OCI-LY3 (cell line): ENCODE measurements at regions not wholly inside any gene's neighbourhood (a gene's known extent, or its start where the extent isn't known, plus 50 kb on each side); places are given as distances from the start of the nearest gene placed in this dataset.

Experiments
- EZH2phosphoT487 ChIP-seq: fragments of 200-600 bp; shearing (Covaris generic); IDR thresholded peaks from 2 replicates; pipeline ENCODE4 v1.6.1; 2018; ENCODE audit warnings: antibody characterized with exemption, mixed run types, low read depth
- TF ChIP-seq, protein P1 (sequence below): fragments of 200-600, 300-600 bp; sonication (generic); IDR thresholded peaks from 2 replicates; pipeline ENCODE4 v1.5.1; 2014; ENCODE audit warnings: antibody characterized with exemption, low read length, low read depth

DNA sequence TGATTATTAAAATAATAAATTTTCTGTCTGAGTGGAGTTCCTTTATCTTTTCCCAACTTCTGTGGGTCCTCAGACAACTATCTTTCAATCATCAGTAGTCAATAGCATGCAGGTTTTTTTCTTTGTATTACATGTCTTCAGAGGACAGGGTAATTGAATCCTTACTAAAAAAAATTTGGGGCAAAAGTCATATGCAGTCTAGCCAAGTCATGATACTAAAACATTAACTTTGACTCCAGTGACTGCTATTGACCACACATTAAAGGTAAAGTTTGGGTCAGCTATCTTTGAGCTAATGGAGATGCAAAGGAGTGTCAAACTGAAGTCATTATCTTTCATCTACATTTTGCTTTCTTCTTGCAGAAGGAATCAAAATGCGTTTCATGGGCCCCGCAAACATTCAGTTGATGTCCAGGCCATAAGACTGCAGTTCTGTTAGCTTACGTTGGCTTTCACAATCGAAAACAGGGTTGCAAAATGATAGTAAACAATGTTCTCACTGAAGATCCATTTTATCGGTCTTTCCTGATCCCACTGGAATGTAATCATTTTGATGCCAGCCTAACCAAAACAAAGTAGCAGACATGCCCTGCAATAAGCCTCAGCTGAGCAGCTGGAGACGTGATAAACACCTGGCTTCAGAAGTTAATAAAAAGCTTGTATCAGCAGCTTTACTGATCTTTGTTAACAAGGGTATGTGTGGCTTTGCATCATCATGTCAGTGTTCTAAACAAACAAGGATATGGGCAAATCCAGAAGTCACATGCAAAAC is 186.1 kb upstream of the PRLR start:
- TF ChIP-seq, protein P1, sequence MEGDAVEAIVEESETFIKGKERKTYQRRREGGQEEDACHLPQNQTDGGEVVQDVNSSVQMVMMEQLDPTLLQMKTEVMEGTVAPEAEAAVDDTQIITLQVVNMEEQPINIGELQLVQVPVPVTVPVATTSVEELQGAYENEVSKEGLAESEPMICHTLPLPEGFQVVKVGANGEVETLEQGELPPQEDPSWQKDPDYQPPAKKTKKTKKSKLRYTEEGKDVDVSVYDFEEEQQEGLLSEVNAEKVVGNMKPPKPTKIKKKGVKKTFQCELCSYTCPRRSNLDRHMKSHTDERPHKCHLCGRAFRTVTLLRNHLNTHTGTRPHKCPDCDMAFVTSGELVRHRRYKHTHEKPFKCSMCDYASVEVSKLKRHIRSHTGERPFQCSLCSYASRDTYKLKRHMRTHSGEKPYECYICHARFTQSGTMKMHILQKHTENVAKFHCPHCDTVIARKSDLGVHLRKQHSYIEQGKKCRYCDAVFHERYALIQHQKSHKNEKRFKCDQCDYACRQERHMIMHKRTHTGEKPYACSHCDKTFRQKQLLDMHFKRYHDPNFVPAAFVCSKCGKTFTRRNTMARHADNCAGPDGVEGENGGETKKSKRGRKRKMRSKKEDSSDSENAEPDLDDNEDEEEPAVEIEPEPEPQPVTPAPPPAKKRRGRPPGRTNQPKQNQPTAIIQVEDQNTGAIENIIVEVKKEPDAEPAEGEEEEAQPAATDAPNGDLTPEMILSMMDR, result no peak
- no peak for TF ChIP-seq EZH2phosphoT487
